Mammary epithelial cell (primary cell): ENCODE measurements at regions not wholly inside any gene's neighbourhood (a gene's known extent, or its start where the extent isn't known, plus 50 kb on each side); places are given as distances from the start of the nearest gene placed in this dataset.

Experiments used
- CTCF ChIP-seq, 2 donors: IDR thresholded peaks in 1 of 2; conservative IDR thresholded peaks in 1 of 2; 2 replicates each; pipeline ENCODE4 v1.5.1; 2011 to 2012; ENCODE audit warnings: inconsistent platforms in 2 of 2, low read length in 2 of 2, mild to moderate bottlenecking in 2 of 2, control low read depth in 1 of 2, low read depth in 1 of 2; ENCODE audit not compliant: insufficient read depth in 1 of 2; ENCODE audit errors: extremely low read depth in 1 of 2
- EZH2 ChIP-seq: IDR thresholded peaks from 2 replicates; pipeline ENCODE4 v1.6.1; 2012; ENCODE audit warnings: low read length, inconsistent platforms, borderline replicate concordance

- TF ChIP-seq CTCF (conservative IDR thresholded peaks at IDR 0.05 in 1 of 2, IDR thresholded peaks at IDR 0.05 in 1 of 2; ENCODE audit: extremely low read depth in 1 of 2, insufficient read depth in 1 of 2, low read depth in 1 of 2, low read length in 2 of 2) (no peak), EZH2 (no peak)
Observed at GRCh38 chr1:219372916-219373615, 199.4 kb downstream of the LYPLAL1 start.
